GM23338 (cell line): ENCODE measurements at regions not wholly inside any gene's neighbourhood (a gene's known extent, or its start where the extent isn't known, plus 50 kb on each side); places are given as distances from the start of the nearest gene placed in this dataset.

Experiments used
- ATAC-seq: fragments of 200-7000 bp; cut with Tn5 transposase; 3 replicates; pipeline ENCODE4 v1.9.1; 2020
- DNase-seq: peaks from one replicate; pipeline ENCODE4 v3.0.0-alpha.2; 2015; ENCODE audit warnings: low spot score
- H2AFZ ChIP-seq: fragments of 200-600 bp; sonication (generic); 2 replicates; pipeline ENCODE4 v1.8.0; 2016; ENCODE audit warnings: antibody characterized with exemption, mild to moderate bottlenecking, moderate library complexity
- H3F3A ChIP-seq: fragments of 200-600 bp; sonication (generic); replicated peaks from 2 replicates; pipeline ENCODE4 v1.8.0; 2017; ENCODE audit warnings: antibody characterized with exemption, mixed run types, low read depth
- H3K27ac ChIP-seq: fragments of 200-600 bp; sonication (generic); 2 replicates; pipeline ENCODE4 v1.6.1; 2016; ENCODE audit warnings: low read depth
- H3K27me3 ChIP-seq: fragments of 200-600 bp; sonication (generic); 2 replicates; pipeline ENCODE4 v1.8.0; 2016; ENCODE audit warnings: mild to moderate bottlenecking, mixed run types, moderate library complexity; ENCODE audit not compliant: insufficient read depth
- H3K36me3 ChIP-seq: fragments of 200-600 bp; sonication (generic); 2 replicates; pipeline ENCODE4 v1.8.0; 2016; ENCODE audit warnings: mild to moderate bottlenecking; ENCODE audit not compliant: insufficient read depth
- H3K4me1 ChIP-seq: fragments of 200-600 bp; sonication (generic); 2 replicates; pipeline ENCODE4 v1.8.0; 2016; ENCODE audit warnings: mild to moderate bottlenecking, moderate library complexity; ENCODE audit not compliant: insufficient read depth
- H3K4me2 ChIP-seq: fragments of 200-600 bp; sonication (generic); 2 replicates; pipeline ENCODE4 v1.7.1; 2017; ENCODE audit warnings: mixed run types
- H3K4me3 ChIP-seq: fragments of 200-600 bp; sonication (generic); 2 replicates; pipeline ENCODE4 v1.6.1; 2016; ENCODE audit warnings: mixed run types
- H3K79me2 ChIP-seq: fragments of 200-600 bp; sonication (generic); replicated peaks from 2 replicates; pipeline ENCODE4 v1.8.0; 2017; ENCODE audit warnings: mild to moderate bottlenecking; ENCODE audit not compliant: insufficient read depth
- H3K9me2 ChIP-seq: fragments of 200-600 bp; sonication (generic); 2 replicates; pipeline ENCODE4 v1.8.0; 2017; ENCODE audit not compliant: insufficient read depth
- H4K20me1 ChIP-seq: fragments of 200-600 bp; sonication (generic); replicated peaks from 2 replicates; pipeline ENCODE4 v1.8.0; 2017; ENCODE audit warnings: mild to moderate bottlenecking; ENCODE audit not compliant: insufficient read depth
- H3K27ac Mint-ChIP-seq: 2 replicates; pipeline ENCODE4 v1.8.0; 2020; ENCODE audit warnings: inconsistent platforms, mild to moderate bottlenecking, moderate library complexity, mixed read lengths
- H3K27me3 Mint-ChIP-seq: 3 replicates; pipeline ENCODE4 v1.8.0; 2022; ENCODE audit warnings: low read depth, mild to moderate bottlenecking, moderate library complexity, mixed read lengths, inconsistent platforms; ENCODE audit not compliant: insufficient read depth, poor library complexity
- H3K36me3 Mint-ChIP-seq: 3 replicates; pipeline ENCODE4 v1.8.0; 2021; ENCODE audit warnings: low read depth, mild to moderate bottlenecking, inconsistent platforms, moderate library complexity, mixed read lengths
- H3K4me1 Mint-ChIP-seq: 3 replicates; pipeline ENCODE4 v1.8.0; 2020; ENCODE audit warnings: mild to moderate bottlenecking, inconsistent platforms, mixed read lengths
- H3K4me3 Mint-ChIP-seq: 3 replicates; pipeline ENCODE4 v1.8.0; 2021; ENCODE audit warnings: moderate library complexity, mild to moderate bottlenecking, inconsistent platforms, mixed read lengths
- H3K9me3 Mint-ChIP-seq: 3 replicates; pipeline ENCODE4 v1.8.0; 2020; ENCODE audit warnings: moderate library complexity, mild to moderate bottlenecking, inconsistent platforms, mixed read lengths
- CREB1 ChIP-seq: fragments of 250-450 bp; sonication (Bioruptor Pico); IDR thresholded peaks from 2 replicates; pipeline ENCODE4 v1.5.0; 2020; ENCODE audit warnings: low read depth, mild to moderate bottlenecking, moderate library complexity
- EZH2phosphoT487 ChIP-seq: fragments of 200-600 bp; sonication (generic); IDR thresholded peaks from one replicate; pipeline ENCODE4 v1.8.1; 2018; ENCODE audit warnings: antibody characterized with exemption; ENCODE audit not compliant: unreplicated experiment
- JUNB ChIP-seq: IDR thresholded peaks from one replicate; pipeline ENCODE4 v1.6.1; 2016; ENCODE audit warnings: antibody characterized with exemption; ENCODE audit not compliant: unreplicated experiment
- NANOG ChIP-seq: IDR thresholded peaks from 2 replicates; pipeline ENCODE4 v1.6.1; 2016; ENCODE audit warnings: antibody characterized with exemption, borderline replicate concordance
- POLR2AphosphoS5 ChIP-seq: IDR thresholded peaks from 2 replicates; pipeline ENCODE4 v1.6.1; 2016; ENCODE audit warnings: antibody characterized with exemption, low read depth
- STAT1 ChIP-seq: IDR thresholded peaks from one replicate; pipeline ENCODE4 v1.6.1; 2016; ENCODE audit warnings: antibody characterized with exemption; ENCODE audit not compliant: unreplicated experiment
- ZNF114 ChIP-seq: fragments of 250-450 bp; sonication (Bioruptor Pico); IDR thresholded peaks from 2 replicates; pipeline ENCODE4 v1.5.0; 2020; ENCODE audit warnings: mild to moderate bottlenecking, moderate library complexity
- ZNF331 ChIP-seq: fragments of 250-450 bp; sonication (Bioruptor Pico); IDR thresholded peaks from 2 replicates; pipeline ENCODE4 v1.5.0; 2020; ENCODE audit warnings: low read depth, mild to moderate bottlenecking, moderate library complexity
- TF ChIP-seq, protein P1 (sequence below): IDR thresholded peaks from one replicate; pipeline ENCODE4 v1.6.1; 2018; ENCODE audit warnings: antibody characterized with exemption; ENCODE audit not compliant: unreplicated experiment
- TF ChIP-seq, protein P2 (sequence below): IDR thresholded peaks from 2 replicates; pipeline ENCODE4 v1.6.1; 2016; ENCODE audit warnings: antibody characterized with exemption
- TF ChIP-seq, protein P3 (sequence below): fragments of 250-450 bp; sonication (Bioruptor Pico); IDR thresholded peaks from 2 replicates; pipeline ENCODE4 v1.5.0; 2020; ENCODE audit warnings: mild to moderate bottlenecking, moderate library complexity

DNA sequence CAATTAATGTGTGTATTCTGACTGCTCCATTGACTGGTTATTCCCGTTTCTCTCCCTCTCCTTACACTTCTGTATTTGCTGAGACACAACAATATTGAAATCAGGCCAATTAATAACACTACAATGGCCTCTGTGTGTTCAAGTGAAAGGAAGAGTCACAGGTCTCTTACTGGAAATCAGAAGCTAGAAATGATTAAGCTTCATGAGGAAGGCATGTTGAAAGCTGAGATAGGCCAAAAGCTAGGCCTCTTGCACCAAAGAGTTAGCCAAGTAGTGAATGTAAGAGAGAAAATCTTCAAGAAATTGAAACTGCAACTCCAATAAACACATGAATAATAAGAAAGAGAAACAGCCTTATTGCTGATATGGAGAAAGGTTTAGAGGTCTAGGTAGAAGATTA is 489.5 kb upstream of the CITED2 start (continued):
- TF ChIP-seq POLR2AphosphoS5, result no peak
- no peak for TF ChIP-seq ZNF114 (CRISPR knock-in tag)
- no peak for TF ChIP-seq CREB1 (CRISPR knock-in tag)
- TF ChIP-seq ZNF331, result no peak

DNA sequence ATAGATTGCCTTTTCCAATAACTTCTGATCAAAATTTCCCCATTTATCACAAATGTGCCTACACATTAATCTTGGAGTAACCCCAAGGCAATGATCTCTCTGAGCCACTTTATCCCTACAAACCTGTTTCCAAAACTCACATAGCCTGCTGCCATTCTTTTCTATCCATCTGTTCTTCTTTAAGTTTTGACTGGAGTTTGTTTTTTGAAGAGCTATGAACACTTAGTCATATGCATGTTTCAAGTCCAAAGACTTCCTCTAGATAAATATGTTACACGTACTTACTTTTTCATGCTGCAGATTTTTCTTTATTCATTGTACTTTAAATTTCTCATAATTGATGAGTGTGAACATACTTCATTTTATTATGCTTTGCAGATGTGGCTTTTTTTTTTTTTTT is 488.9 kb upstream of the CITED2 start:
- no peak overlapping the region for H3K4me3 ChIP-seq
- H3K4me3 Mint-ChIP-seq, result no peak overlapping the region
- no peak overlapping the region for H3K27ac Mint-ChIP-seq
- H3K9me3 Mint-ChIP-seq, result no peaks in the 10 kb centered on the region
- H3K36me3 Mint-ChIP-seq, result peaks cover 3% of the 10 kb centered on the region; the same call in 1 of the 3 replicates
- H3F3A ChIP-seq, result no peaks in the 10 kb centered on the region
- H3K36me3 ChIP-seq, result no peaks in the 10 kb centered on the region
- H3K27me3 ChIP-seq, result no peaks in the 10 kb centered on the region
- TF ChIP-seq, protein P1, sequence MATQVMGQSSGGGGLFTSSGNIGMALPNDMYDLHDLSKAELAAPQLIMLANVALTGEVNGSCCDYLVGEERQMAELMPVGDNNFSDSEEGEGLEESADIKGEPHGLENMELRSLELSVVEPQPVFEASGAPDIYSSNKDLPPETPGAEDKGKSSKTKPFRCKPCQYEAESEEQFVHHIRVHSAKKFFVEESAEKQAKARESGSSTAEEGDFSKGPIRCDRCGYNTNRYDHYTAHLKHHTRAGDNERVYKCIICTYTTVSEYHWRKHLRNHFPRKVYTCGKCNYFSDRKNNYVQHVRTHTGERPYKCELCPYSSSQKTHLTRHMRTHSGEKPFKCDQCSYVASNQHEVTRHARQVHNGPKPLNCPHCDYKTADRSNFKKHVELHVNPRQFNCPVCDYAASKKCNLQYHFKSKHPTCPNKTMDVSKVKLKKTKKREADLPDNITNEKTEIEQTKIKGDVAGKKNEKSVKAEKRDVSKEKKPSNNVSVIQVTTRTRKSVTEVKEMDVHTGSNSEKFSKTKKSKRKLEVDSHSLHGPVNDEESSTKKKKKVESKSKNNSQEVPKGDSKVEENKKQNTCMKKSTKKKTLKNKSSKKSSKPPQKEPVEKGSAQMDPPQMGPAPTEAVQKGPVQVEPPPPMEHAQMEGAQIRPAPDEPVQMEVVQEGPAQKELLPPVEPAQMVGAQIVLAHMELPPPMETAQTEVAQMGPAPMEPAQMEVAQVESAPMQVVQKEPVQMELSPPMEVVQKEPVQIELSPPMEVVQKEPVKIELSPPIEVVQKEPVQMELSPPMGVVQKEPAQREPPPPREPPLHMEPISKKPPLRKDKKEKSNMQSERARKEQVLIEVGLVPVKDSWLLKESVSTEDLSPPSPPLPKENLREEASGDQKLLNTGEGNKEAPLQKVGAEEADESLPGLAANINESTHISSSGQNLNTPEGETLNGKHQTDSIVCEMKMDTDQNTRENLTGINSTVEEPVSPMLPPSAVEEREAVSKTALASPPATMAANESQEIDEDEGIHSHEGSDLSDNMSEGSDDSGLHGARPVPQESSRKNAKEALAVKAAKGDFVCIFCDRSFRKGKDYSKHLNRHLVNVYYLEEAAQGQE, result no peak
- TF ChIP-seq, protein P2, sequence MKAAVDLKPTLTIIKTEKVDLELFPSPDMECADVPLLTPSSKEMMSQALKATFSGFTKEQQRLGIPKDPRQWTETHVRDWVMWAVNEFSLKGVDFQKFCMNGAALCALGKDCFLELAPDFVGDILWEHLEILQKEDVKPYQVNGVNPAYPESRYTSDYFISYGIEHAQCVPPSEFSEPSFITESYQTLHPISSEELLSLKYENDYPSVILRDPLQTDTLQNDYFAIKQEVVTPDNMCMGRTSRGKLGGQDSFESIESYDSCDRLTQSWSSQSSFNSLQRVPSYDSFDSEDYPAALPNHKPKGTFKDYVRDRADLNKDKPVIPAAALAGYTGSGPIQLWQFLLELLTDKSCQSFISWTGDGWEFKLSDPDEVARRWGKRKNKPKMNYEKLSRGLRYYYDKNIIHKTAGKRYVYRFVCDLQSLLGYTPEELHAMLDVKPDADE, result no peak
- no peaks in the 10 kb centered on the region for H3K4me1 Mint-ChIP-seq
- peaks cover 12% of the 10 kb centered on the region; the same call in 1 of the 2 replicates for H3K9me2 ChIP-seq
- ATAC-seq (no peak), DNase-seq (no peak)
- no peaks in the 10 kb centered on the region for H4K20me1 ChIP-seq
- H3K4me2 ChIP-seq, result no peak overlapping the region
- H3K79me2 ChIP-seq, result no peaks in the 10 kb centered on the region
- no peaks in the 10 kb centered on the region for H3K27me3 Mint-ChIP-seq
- no peak overlapping the region for H3K27ac ChIP-seq
- H2AFZ ChIP-seq, result no peak overlapping the region
- no peaks in the 10 kb centered on the region for H3K4me1 ChIP-seq

DNA sequence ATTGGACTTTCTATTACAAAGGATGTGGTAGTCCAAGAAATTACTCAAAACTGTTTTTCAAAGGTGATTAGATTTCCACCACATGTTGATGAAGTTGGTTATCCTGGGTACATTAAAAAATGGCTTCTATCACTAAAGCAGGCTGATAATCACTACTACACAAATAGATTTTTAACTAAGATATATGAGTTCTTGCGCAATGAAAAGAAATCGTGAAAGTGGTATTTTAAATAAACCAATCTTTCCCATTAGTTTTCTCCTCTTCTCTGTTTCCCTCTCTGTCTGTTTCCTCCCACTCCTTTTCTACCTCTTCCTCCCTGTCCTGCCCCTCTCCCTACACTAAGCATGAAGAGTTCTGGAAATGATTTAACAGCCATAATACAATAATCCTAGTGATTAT is 487.9 kb upstream of the CITED2 start:
- H3K27ac ChIP-seq, result no peak overlapping the region
- H3K4me3 Mint-ChIP-seq, result no peak overlapping the region
- H3K9me2 ChIP-seq, result peaks cover 12% of the 10 kb centered on the region; the same call in 1 of the 2 replicates
- no peak for TF ChIP-seq JUNB
- TF ChIP-seq CREB1 (CRISPR knock-in tag), result no peak
- no peak for TF ChIP-seq EZH2phosphoT487
- TF ChIP-seq STAT1, result no peak
- TF ChIP-seq NANOG, result no peak
- TF ChIP-seq ZNF331, result no peak
- no peak for TF ChIP-seq ZNF114 (CRISPR knock-in tag)
- TF ChIP-seq, protein P3, sequence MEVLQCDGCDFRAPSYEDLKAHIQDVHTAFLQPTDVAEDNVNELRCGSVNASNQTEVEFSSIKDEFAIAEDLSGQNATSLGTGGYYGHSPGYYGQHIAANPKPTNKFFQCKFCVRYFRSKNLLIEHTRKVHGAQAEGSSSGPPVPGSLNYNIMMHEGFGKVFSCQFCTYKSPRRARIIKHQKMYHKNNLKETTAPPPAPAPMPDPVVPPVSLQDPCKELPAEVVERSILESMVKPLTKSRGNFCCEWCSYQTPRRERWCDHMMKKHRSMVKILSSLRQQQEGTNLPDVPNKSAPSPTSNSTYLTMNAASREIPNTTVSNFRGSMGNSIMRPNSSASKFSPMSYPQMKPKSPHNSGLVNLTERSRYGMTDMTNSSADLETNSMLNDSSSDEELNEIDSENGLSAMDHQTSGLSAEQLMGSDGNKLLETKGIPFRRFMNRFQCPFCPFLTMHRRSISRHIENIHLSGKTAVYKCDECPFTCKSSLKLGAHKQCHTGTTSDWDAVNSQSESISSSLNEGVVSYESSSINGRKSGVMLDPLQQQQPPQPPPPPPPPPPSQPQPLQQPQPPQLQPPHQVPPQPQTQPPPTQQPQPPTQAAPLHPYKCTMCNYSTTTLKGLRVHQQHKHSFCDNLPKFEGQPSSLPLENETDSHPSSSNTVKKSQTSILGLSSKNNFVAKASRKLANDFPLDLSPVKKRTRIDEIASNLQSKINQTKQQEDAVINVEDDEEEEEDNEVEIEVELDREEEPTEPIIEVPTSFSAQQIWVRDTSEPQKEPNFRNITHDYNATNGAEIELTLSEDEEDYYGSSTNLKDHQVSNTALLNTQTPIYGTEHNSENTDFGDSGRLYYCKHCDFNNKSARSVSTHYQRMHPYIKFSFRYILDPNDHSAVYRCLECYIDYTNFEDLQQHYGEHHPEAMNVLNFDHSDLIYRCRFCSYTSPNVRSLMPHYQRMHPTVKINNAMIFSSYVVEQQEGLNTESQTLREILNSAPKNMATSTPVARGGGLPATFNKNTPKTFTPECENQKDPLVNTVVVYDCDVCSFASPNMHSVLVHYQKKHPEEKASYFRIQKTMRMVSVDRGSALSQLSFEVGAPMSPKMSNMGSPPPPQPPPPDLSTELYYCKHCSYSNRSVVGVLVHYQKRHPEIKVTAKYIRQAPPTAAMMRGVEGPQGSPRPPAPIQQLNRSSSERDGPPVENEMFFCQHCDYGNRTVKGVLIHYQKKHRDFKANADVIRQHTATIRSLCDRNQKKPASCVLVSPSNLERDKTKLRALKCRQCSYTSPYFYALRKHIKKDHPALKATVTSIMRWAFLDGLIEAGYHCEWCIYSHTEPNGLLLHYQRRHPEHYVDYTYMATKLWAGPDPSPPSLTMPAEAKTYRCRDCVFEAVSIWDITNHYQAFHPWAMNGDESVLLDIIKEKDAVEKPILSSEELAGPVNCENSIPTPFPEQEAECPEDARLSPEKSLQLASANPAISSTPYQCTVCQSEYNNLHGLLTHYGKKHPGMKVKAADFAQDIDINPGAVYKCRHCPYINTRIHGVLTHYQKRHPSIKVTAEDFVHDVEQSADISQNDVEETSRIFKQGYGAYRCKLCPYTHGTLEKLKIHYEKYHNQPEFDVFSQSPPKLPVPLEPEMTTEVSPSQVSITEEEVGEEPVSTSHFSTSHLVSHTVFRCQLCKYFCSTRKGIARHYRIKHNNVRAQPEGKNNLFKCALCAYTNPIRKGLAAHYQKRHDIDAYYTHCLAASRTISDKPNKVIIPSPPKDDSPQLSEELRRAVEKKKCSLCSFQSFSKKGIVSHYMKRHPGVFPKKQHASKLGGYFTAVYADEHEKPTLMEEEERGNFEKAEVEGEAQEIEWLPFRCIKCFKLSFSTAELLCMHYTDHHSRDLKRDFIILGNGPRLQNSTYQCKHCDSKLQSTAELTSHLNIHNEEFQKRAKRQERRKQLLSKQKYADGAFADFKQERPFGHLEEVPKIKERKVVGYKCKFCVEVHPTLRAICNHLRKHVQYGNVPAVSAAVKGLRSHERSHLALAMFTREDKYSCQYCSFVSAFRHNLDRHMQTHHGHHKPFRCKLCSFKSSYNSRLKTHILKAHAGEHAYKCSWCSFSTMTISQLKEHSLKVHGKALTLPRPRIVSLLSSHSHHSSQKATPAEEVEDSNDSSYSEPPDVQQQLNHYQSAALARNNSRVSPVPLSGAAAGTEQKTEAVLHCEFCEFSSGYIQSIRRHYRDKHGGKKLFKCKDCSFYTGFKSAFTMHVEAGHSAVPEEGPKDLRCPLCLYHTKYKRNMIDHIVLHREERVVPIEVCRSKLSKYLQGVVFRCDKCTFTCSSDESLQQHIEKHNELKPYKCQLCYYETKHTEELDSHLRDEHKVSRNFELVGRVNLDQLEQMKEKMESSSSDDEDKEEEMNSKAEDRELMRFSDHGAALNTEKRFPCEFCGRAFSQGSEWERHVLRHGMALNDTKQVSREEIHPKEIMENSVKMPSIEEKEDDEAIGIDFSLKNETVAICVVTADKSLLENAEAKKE (CRISPR knock-in tag), result no peak

More for the DNA sequence above, 487.9 kb upstream of the CITED2 start:
- no peaks in the 10 kb centered on the region for H3K36me3 ChIP-seq
- H2AFZ ChIP-seq, result no peak overlapping the region
- Mint-ChIP-seq H3K27ac (no peak overlapping the region), H3K9me3 (no peaks in the 10 kb centered on the region), H3K27me3 (no peaks in the 10 kb centered on the region), H3K4me1 (no peaks in the 10 kb centered on the region), H3K36me3 (peaks cover 3% of the 10 kb centered on the region; the same call in 1 of the 3 replicates)
- H3K79me2 ChIP-seq, result no peaks in the 10 kb centered on the region
- H3F3A ChIP-seq, result no peaks in the 10 kb centered on the region
- no peak overlapping the region for H3K4me3 ChIP-seq
- no peak for ATAC-seq
- H3K4me1 ChIP-seq, result no peaks in the 10 kb centered on the region
- no peaks in the 10 kb centered on the region for H4K20me1 ChIP-seq
- no peaks in the 10 kb centered on the region for H3K27me3 ChIP-seq
- no peak for DNase-seq
- no peak overlapping the region for H3K4me2 ChIP-seq
